ENCODE measurements at regions not wholly inside any gene's neighbourhood (a gene's known extent, or its start where the extent isn't known, plus 50 kb on each side); places are given as distances from the start of the nearest gene placed in this dataset.

DNA sequence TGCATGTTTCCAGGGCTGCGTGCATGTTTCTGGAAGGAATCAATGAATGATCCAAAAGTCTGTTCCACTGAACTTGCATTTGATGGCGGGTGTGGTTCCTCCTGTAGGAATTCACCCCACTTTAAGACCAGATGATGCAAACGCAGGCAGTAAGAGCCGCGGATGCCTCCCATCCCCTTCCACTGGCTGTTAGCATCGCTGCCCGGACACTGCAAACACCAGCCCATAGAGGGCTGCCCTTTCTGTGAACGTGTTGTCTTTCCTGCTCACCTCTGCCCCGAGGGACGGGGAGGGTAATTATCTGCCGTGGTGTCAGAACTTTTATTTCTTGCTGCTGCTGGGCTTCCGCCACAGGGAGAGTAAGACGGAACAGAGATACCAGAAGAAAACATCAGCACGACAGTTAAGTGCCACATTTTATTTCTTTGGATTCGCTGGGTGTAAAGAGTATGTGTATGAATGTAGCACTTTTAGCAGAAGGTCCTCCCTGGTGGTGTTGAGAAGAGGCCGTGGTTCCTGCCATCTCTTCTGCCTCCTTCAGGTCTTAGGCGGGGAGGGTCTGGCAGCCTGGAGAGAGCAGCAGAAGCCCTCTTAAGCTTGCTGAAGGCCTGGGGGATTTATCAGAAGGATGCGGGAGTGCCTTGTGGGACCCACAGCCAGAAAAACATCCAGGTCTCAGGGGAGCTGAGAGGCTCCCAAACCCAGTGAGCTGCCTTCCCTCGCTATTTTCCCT lies 53.2 kb upstream of the NECTIN1 start:
- TF ChIP-seq EZH2 (IDR thresholded peaks at IDR 0.05; ENCODE audit: insufficient read depth, poor library complexity, severe bottlenecking) (no peak), EZH2phosphoT487 (IDR thresholded peaks at IDR 0.05; ENCODE audit: insufficient read depth, low read depth) (no peak)

Data from GM23248 (cell line).